ENCODE measurements at regions not wholly inside any gene's neighbourhood (a gene's known extent, or its start where the extent isn't known, plus 50 kb on each side); places are given as distances from the start of the nearest gene placed in this dataset.

- Histone ChIP-seq H4K20me1 (ENCODE audit: insufficient read depth, low read length) (no peaks in the 10 kb centered on the region), H3K4me2 (ENCODE audit: insufficient read depth, low read length) (no peak overlapping the region), H2AFZ (ENCODE audit: low read length) (no peak overlapping the region), H3K27me3 (ENCODE audit: insufficient read depth, low read length) (no peaks in the 10 kb centered on the region), H3K36me3 (ENCODE audit: insufficient read depth, low read length) (no peaks in the 10 kb centered on the region), H3K9me3 (ENCODE audit: low read depth, low read length) (no peaks in the 10 kb centered on the region), H3K4me1 (ENCODE audit: insufficient read depth, low read length) (no peaks in the 10 kb centered on the region), H3K4me3 (ENCODE audit: insufficient read depth, low read length) (no peak overlapping the region), H3K27ac (ENCODE audit: low read depth, low read length) (no peak overlapping the region), H3K79me2 (ENCODE audit: insufficient read depth, low read length) (no peaks in the 10 kb centered on the region)
- TF ChIP-seq CTCF (IDR thresholded peaks at IDR 0.05; ENCODE audit: extremely low read depth, low read depth, low read length): no peak
- no peak for DNase-seq (ENCODE audit: insufficient read length, low spot score, missing footprints)
Observed at GRCh38 chr1:187854457-187854856, 1025.7 kb downstream of the PLA2G4A start.

GRCh38 chr1:187862506-187862905 is 1033.8 kb downstream of the PLA2G4A start:
- Histone ChIP-seq H3K36me3 (ENCODE audit: insufficient read depth, low read length) (no peaks in the 10 kb centered on the region), H2AFZ (ENCODE audit: low read length) (no peak overlapping the region), H3K4me1 (ENCODE audit: insufficient read depth, low read length) (no peaks in the 10 kb centered on the region), H3K4me2 (ENCODE audit: insufficient read depth, low read length) (no peak overlapping the region), H3K9me3 (ENCODE audit: low read depth, low read length) (no peaks in the 10 kb centered on the region), H3K4me3 (ENCODE audit: insufficient read depth, low read length) (no peak overlapping the region), H3K79me2 (ENCODE audit: insufficient read depth, low read length) (no peaks in the 10 kb centered on the region), H3K27ac (ENCODE audit: low read depth, low read length) (no peak overlapping the region), H4K20me1 (ENCODE audit: insufficient read depth, low read length) (no peaks in the 10 kb centered on the region), H3K27me3 (ENCODE audit: insufficient read depth, low read length) (no peaks in the 10 kb centered on the region)
- TF ChIP-seq CTCF (IDR thresholded peaks at IDR 0.05; ENCODE audit: extremely low read depth, low read depth, low read length): no peak
- DNase-seq (ENCODE audit: insufficient read length, low spot score, missing footprints): no peak

GRCh38 chr1:187870552-187870951 is 1041.8 kb downstream of the PLA2G4A start:
- Histone ChIP-seq H3K27me3 (ENCODE audit: insufficient read depth, low read length) (no peaks in the 10 kb centered on the region), H2AFZ (ENCODE audit: low read length) (no peak overlapping the region), H3K4me3 (ENCODE audit: insufficient read depth, low read length) (no peak overlapping the region), H3K4me1 (ENCODE audit: insufficient read depth, low read length) (no peaks in the 10 kb centered on the region), H4K20me1 (ENCODE audit: insufficient read depth, low read length) (no peaks in the 10 kb centered on the region), H3K9me3 (ENCODE audit: low read depth, low read length) (no peaks in the 10 kb centered on the region), H3K4me2 (ENCODE audit: insufficient read depth, low read length) (no peak overlapping the region), H3K79me2 (ENCODE audit: insufficient read depth, low read length) (no peaks in the 10 kb centered on the region), H3K27ac (ENCODE audit: low read depth, low read length) (no peak overlapping the region), H3K36me3 (ENCODE audit: insufficient read depth, low read length) (no peaks in the 10 kb centered on the region)
- TF ChIP-seq CTCF (IDR thresholded peaks at IDR 0.05; ENCODE audit: extremely low read depth, low read depth, low read length): no peak
- no peak for DNase-seq (ENCODE audit: insufficient read length, low spot score, missing footprints)

- Histone ChIP-seq H3K4me3 (ENCODE audit: insufficient read depth, low read length) (no peak overlapping the region), H3K4me1 (ENCODE audit: insufficient read depth, low read length) (no peaks in the 10 kb centered on the region), H3K79me2 (ENCODE audit: insufficient read depth, low read length) (no peaks in the 10 kb centered on the region), H3K36me3 (ENCODE audit: insufficient read depth, low read length) (no peaks in the 10 kb centered on the region), H3K4me2 (ENCODE audit: insufficient read depth, low read length) (no peak overlapping the region), H3K27me3 (ENCODE audit: insufficient read depth, low read length) (no peaks in the 10 kb centered on the region), H2AFZ (ENCODE audit: low read length) (no peak overlapping the region), H3K27ac (ENCODE audit: low read depth, low read length) (no peak overlapping the region), H4K20me1 (ENCODE audit: insufficient read depth, low read length) (no peaks in the 10 kb centered on the region), H3K9me3 (ENCODE audit: low read depth, low read length) (no peaks in the 10 kb centered on the region)
- no peak for DNase-seq (ENCODE audit: insufficient read length, low spot score, missing footprints)
- no peak for TF ChIP-seq CTCF (IDR thresholded peaks at IDR 0.05; ENCODE audit: extremely low read depth, low read depth, low read length)
Observed at GRCh38 chr1:187871177-187871845, 1042.6 kb downstream of the PLA2G4A start.
